WTC11 (cell line): ENCODE measurements at regions not wholly inside any gene's neighbourhood (a gene's known extent, or its start where the extent isn't known, plus 50 kb on each side); places are given as distances from the start of the nearest gene placed in this dataset.

ENCODE experiments used
- ATAC-seq: fragments of 200-7000 bp; cut with Tn5 transposase; 2 replicates; pipeline ENCODE4 v1.10.0; 2021; ENCODE audit warnings: mild to moderate bottlenecking, moderate library complexity
- CTCF ChIA-PET: fragments of 300-600 bp; sonication (Branson Sonifier 250); formaldehyde crosslinking; loops from one replicate; lab custom pipeline; 2021; ENCODE audit warnings: antibody characterized with exemption; lab: Charles Lee
- POLR2A ChIA-PET: fragments of 350-600 bp; sonication (Branson Sonifier 250); formaldehyde crosslinking; loops from one replicate; lab custom pipeline; 2021; ENCODE audit warnings: antibody characterized with exemption; lab: Charles Lee
- DNase-seq: peaks from one replicate; pipeline ENCODE4 v3.0.0; 2021; ENCODE audit warnings: low spot score
- H3K27ac Mint-ChIP-seq: 2 replicates; pipeline ENCODE4 v1.8.0; 2021; ENCODE audit warnings: mixed read lengths
- H3K27me3 Mint-ChIP-seq: 2 replicates; pipeline ENCODE4 v1.8.0; 2021; ENCODE audit warnings: low read depth, mild to moderate bottlenecking, moderate library complexity, mixed read lengths
- H3K36me3 Mint-ChIP-seq: 2 replicates; pipeline ENCODE4 v1.8.0; 2021; ENCODE audit warnings: mixed read lengths
- H3K4me1 Mint-ChIP-seq: 2 replicates; pipeline ENCODE4 v1.8.0; 2022; ENCODE audit warnings: mixed read lengths
- H3K4me3 Mint-ChIP-seq: 2 replicates; pipeline ENCODE4 v1.8.0; 2021; ENCODE audit warnings: mild to moderate bottlenecking, moderate library complexity, mixed read lengths
- H3K9me3 Mint-ChIP-seq: 2 replicates; pipeline ENCODE4 v1.8.0; 2021; ENCODE audit warnings: mixed read lengths
- CREM ChIP-seq: sonication (generic); formaldehyde crosslinking; IDR thresholded peaks from 2 replicates; pipeline ENCODE4 v1.8.1; 2022; ENCODE audit warnings: mild to moderate bottlenecking, missing genetic modification reagents, moderate library complexity
- ELF4 ChIP-seq: sonication (generic); formaldehyde crosslinking; IDR thresholded peaks from 2 replicates; pipeline ENCODE4 v1.8.1; 2022; ENCODE audit warnings: low read depth, mild to moderate bottlenecking, moderate library complexity, missing genetic modification reagents
- EMX1 ChIP-seq: fragments of 250-450 bp; sonication (Bioruptor Pico); IDR thresholded peaks from 2 replicates; pipeline ENCODE4 v1.8.0; 2021; ENCODE audit warnings: mild to moderate bottlenecking
- ESRRA ChIP-seq: sonication (generic); formaldehyde crosslinking; IDR thresholded peaks from 2 replicates; pipeline ENCODE4 v1.8.1; 2022; ENCODE audit warnings: mild to moderate bottlenecking, missing genetic modification reagents, borderline replicate concordance
- GTF2I ChIP-seq: fragments of 250-450 bp; sonication (Bioruptor Pico); conservative IDR thresholded peaks from 2 replicates; pipeline ENCODE4 v1.4.0; 2021; ENCODE audit warnings: mild to moderate bottlenecking
- KAT7 ChIP-seq: sonication (generic); formaldehyde crosslinking; IDR thresholded peaks from 2 replicates; pipeline ENCODE4 v1.8.1; 2023; ENCODE audit warnings: missing genetic modification reagents, mild to moderate bottlenecking, borderline replicate concordance
- NR3C1 ChIP-seq: sonication (generic); formaldehyde crosslinking; conservative IDR thresholded peaks from 2 replicates; pipeline ENCODE4 v1.8.1; 2023; ENCODE audit warnings: low read depth, mild to moderate bottlenecking, missing genetic modification reagents
- OVOL2 ChIP-seq: fragments of 250-450 bp; sonication (Bioruptor Pico); IDR thresholded peaks from 2 replicates; pipeline ENCODE4 v1.9.0; 2021; ENCODE audit warnings: mild to moderate bottlenecking, borderline replicate concordance
- PRRX2 ChIP-seq: fragments of 250-450 bp; sonication (Bioruptor Pico); IDR thresholded peaks from 2 replicates; pipeline ENCODE4 v1.8.0; 2021; ENCODE audit warnings: mild to moderate bottlenecking
- TCF7 ChIP-seq: sonication (generic); formaldehyde crosslinking; IDR thresholded peaks from 2 replicates; pipeline ENCODE4 v1.8.0; 2022; ENCODE audit warnings: mild to moderate bottlenecking, low read depth, missing genetic modification reagents, moderate library complexity
- TEAD4 ChIP-seq: sonication (generic); formaldehyde crosslinking; IDR thresholded peaks from 2 replicates; pipeline ENCODE4 v1.8.0; 2022; ENCODE audit warnings: mild to moderate bottlenecking, missing genetic modification reagents
- ZNF263 ChIP-seq: sonication (generic); formaldehyde crosslinking; IDR thresholded peaks from 2 replicates; pipeline ENCODE4 v1.8.1; 2022; ENCODE audit warnings: low read depth, mild to moderate bottlenecking, moderate library complexity, missing genetic modification reagents
- TF ChIP-seq, protein P1 (sequence below): sonication (generic); formaldehyde crosslinking; IDR thresholded peaks from 2 replicates; pipeline ENCODE4 v1.8.1; 2023; ENCODE audit warnings: mild to moderate bottlenecking, missing genetic modification reagents, moderate library complexity
- TF ChIP-seq, protein P2 (sequence below): sonication (generic); formaldehyde crosslinking; IDR thresholded peaks from 2 replicates; pipeline ENCODE4 v1.8.1; 2022; ENCODE audit warnings: missing genetic modification reagents, borderline replicate concordance
- TF ChIP-seq, protein P3 (sequence below): sonication (generic); formaldehyde crosslinking; IDR thresholded peaks from 2 replicates; pipeline ENCODE4 v1.8.1; 2023; ENCODE audit warnings: mild to moderate bottlenecking, moderate library complexity, missing genetic modification reagents
- TF ChIP-seq, protein P4 (sequence below): sonication (generic); formaldehyde crosslinking; IDR thresholded peaks from 2 replicates; pipeline ENCODE4 v1.8.1; 2023; ENCODE audit warnings: mild to moderate bottlenecking, missing genetic modification reagents, borderline replicate concordance
- TF ChIP-seq, protein P5 (sequence below): fragments of 250-450 bp; sonication (Bioruptor Pico); IDR thresholded peaks from 2 replicates; pipeline ENCODE4 v1.8.0; 2021; ENCODE audit warnings: mild to moderate bottlenecking
- TF ChIP-seq, protein P6 (sequence below): fragments of 250-450 bp; sonication (Bioruptor Pico); IDR thresholded peaks from 2 replicates; pipeline ENCODE4 v1.9.0; 2021; ENCODE audit warnings: mild to moderate bottlenecking
- TF ChIP-seq, protein P7 (sequence below): sonication (generic); formaldehyde crosslinking; IDR thresholded peaks from 2 replicates; pipeline ENCODE4 v1.8.0; 2022; ENCODE audit warnings: mild to moderate bottlenecking, missing genetic modification reagents

DNA sequence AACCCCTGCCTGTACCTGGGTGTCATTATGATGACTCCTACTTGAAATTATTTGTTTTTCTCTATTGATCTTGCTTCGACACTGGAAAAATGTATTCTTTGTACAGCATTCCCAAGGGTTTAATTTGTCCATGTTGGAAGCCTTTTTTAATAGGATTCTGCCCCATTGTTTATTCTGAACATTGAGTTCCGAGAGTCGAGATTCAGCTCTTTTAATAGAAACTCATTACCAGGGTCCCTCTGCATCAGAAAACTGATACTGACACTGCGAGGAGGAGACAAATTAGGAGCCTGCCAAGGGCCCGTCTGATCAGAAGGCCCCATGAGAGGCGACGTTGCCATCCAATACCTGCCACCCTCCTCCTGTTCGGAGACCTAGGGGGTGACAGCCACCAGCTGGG is 260.5 kb upstream of the ZMIZ1 start (continued):
- TF ChIP-seq, protein P1, sequence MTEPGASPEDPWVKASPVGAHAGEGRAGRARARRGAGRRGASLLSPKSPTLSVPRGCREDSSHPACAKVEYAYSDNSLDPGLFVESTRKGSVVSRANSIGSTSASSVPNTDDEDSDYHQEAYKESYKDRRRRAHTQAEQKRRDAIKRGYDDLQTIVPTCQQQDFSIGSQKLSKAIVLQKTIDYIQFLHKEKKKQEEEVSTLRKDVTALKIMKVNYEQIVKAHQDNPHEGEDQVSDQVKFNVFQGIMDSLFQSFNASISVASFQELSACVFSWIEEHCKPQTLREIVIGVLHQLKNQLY (CRISPR knock-in tag) = no peak
- TF ChIP-seq TCF7 (CRISPR knock-in tag) (no peak), CREM (CRISPR knock-in tag) (no peak), OVOL2 (no peak), GTF2I (CRISPR knock-in tag) (no peak)

DNA sequence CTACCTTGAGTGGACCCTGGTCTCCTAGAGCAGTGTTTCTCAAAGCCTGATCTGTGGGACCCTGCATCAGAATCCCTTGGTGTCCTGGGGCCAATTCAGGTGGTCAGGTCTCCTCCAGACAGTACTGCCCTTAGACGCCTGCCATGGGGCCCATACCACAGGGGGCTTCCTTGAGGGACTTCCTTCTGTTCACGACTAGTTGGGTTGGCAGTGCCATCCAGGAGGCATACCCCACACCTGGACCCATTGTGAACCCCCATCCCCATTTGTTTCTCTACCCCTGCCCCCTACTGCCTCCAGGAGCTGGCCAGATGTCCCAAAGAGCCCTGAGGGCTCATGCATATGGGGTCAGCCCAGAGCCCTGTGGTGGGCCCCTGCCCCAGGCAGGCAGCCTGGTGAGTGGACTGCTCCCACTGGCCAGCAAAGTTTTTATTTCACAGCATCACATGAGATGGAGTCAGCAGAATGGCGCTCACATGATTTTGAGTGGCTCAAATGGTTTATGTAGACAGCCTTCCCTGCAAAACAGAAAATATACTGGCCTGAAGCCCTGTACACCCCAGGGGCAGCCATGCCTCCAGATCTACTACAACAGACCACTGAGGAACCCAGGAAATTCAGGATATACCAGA is 259.9 kb upstream of the ZMIZ1 start:
- Mint-ChIP-seq H3K4me3 (no peak overlapping the region), H3K36me3 (no peaks in the 10 kb centered on the region), H3K27ac (no peak overlapping the region), H3K27me3 (peaks cover 7% of the 10 kb centered on the region; the same call in 1 of the 2 replicates), H3K9me3 (peaks cover 9% of the 10 kb centered on the region), H3K4me1 (no peaks in the 10 kb centered on the region)
- CTCF ChIA-PET = no interaction called here
- DNase-seq (no peak), ATAC-seq (no peak)
- POLR2A ChIA-PET = no interaction called here
- TF ChIP-seq, protein P2, sequence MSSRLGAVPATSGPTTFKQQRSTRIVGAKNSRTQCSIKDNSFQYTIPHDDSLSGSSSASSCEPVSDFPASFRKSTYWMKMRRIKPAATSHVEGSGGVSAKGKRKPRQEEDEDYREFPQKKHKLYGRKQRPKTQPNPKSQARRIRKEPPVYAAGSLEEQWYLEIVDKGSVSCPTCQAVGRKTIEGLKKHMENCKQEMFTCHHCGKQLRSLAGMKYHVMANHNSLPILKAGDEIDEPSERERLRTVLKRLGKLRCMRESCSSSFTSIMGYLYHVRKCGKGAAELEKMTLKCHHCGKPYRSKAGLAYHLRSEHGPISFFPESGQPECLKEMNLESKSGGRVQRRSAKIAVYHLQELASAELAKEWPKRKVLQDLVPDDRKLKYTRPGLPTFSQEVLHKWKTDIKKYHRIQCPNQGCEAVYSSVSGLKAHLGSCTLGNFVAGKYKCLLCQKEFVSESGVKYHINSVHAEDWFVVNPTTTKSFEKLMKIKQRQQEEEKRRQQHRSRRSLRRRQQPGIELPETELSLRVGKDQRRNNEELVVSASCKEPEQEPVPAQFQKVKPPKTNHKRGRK (CRISPR knock-in tag) = no peak
- TF ChIP-seq ZNF263 (CRISPR knock-in tag) = no peak

DNA sequence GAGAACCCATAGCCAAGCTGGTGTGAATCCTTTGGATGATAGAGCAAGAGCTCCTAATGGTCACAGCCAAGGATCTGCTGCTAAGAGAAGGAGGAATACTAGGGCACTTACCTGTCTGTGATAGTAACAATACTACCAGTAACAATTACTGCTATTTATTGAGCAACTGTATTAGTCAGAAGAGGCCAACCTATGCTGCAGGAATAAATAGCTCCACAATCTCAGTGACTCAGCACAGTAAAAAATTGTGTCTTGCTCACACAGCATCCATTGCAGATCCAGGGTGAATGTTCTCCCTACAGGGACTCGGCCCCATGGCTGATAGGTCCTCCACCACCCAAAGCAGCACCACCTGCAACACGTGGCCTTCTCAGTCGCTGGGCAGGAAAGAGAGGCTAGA is 257.6 kb upstream of the ZMIZ1 start:
- ATAC-seq = no peak
- ChIA-PET POLR2A (no interaction called here), CTCF (no interaction called here)
- H3K9me3 Mint-ChIP-seq = peaks cover 9% of the 10 kb centered on the region
- no peaks in the 10 kb centered on the region for H3K4me1 Mint-ChIP-seq
- H3K4me3 Mint-ChIP-seq = no peak overlapping the region
- H3K36me3 Mint-ChIP-seq = no peaks in the 10 kb centered on the region
- H3K27ac Mint-ChIP-seq = no peak overlapping the region
- H3K27me3 Mint-ChIP-seq = peaks cover 7% of the 10 kb centered on the region; the same call in 1 of the 2 replicates
- no peak for DNase-seq
- TF ChIP-seq ESRRA (CRISPR knock-in tag) (no peak), KAT7 (CRISPR knock-in tag) (no peak), ELF4 (no peak), GTF2I (CRISPR knock-in tag) (no peak), TEAD4 (no peak), EMX1 (CRISPR knock-in tag) (no peak), NR3C1 (no peak), PRRX2 (CRISPR knock-in tag) (no peak)
- TF ChIP-seq, protein P3, sequence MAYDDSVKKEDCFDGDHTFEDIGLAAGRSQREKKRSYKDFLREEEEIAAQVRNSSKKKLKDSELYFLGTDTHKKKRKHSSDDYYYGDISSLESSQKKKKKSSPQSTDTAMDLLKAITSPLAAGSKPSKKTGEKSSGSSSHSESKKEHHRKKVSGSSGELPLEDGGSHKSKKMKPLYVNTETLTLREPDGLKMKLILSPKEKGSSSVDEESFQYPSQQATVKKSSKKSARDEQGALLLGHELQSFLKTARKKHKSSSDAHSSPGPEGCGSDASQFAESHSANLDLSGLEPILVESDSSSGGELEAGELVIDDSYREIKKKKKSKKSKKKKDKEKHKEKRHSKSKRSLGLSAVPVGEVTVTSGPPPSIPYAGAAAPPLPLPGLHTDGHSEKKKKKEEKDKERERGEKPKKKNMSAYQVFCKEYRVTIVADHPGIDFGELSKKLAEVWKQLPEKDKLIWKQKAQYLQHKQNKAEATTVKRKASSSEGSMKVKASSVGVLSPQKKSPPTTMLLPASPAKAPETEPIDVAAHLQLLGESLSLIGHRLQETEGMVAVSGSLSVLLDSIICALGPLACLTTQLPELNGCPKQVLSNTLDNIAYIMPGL (CRISPR knock-in tag) = no peak
- TF ChIP-seq, protein P4, sequence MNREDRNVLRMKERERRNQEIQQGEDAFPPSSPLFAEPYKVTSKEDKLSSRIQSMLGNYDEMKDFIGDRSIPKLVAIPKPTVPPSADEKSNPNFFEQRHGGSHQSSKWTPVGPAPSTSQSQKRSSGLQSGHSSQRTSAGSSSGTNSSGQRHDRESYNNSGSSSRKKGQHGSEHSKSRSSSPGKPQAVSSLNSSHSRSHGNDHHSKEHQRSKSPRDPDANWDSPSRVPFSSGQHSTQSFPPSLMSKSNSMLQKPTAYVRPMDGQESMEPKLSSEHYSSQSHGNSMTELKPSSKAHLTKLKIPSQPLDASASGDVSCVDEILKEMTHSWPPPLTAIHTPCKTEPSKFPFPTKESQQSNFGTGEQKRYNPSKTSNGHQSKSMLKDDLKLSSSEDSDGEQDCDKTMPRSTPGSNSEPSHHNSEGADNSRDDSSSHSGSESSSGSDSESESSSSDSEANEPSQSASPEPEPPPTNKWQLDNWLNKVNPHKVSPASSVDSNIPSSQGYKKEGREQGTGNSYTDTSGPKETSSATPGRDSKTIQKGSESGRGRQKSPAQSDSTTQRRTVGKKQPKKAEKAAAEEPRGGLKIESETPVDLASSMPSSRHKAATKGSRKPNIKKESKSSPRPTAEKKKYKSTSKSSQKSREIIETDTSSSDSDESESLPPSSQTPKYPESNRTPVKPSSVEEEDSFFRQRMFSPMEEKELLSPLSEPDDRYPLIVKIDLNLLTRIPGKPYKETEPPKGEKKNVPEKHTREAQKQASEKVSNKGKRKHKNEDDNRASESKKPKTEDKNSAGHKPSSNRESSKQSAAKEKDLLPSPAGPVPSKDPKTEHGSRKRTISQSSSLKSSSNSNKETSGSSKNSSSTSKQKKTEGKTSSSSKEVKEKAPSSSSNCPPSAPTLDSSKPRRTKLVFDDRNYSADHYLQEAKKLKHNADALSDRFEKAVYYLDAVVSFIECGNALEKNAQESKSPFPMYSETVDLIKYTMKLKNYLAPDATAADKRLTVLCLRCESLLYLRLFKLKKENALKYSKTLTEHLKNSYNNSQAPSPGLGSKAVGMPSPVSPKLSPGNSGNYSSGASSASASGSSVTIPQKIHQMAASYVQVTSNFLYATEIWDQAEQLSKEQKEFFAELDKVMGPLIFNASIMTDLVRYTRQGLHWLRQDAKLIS = no peak
- TF ChIP-seq, protein P5, sequence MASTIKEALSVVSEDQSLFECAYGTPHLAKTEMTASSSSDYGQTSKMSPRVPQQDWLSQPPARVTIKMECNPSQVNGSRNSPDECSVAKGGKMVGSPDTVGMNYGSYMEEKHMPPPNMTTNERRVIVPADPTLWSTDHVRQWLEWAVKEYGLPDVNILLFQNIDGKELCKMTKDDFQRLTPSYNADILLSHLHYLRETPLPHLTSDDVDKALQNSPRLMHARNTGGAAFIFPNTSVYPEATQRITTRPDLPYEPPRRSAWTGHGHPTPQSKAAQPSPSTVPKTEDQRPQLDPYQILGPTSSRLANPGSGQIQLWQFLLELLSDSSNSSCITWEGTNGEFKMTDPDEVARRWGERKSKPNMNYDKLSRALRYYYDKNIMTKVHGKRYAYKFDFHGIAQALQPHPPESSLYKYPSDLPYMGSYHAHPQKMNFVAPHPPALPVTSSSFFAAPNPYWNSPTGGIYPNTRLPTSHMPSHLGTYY (CRISPR knock-in tag) = no peak
- TF ChIP-seq, protein P6, sequence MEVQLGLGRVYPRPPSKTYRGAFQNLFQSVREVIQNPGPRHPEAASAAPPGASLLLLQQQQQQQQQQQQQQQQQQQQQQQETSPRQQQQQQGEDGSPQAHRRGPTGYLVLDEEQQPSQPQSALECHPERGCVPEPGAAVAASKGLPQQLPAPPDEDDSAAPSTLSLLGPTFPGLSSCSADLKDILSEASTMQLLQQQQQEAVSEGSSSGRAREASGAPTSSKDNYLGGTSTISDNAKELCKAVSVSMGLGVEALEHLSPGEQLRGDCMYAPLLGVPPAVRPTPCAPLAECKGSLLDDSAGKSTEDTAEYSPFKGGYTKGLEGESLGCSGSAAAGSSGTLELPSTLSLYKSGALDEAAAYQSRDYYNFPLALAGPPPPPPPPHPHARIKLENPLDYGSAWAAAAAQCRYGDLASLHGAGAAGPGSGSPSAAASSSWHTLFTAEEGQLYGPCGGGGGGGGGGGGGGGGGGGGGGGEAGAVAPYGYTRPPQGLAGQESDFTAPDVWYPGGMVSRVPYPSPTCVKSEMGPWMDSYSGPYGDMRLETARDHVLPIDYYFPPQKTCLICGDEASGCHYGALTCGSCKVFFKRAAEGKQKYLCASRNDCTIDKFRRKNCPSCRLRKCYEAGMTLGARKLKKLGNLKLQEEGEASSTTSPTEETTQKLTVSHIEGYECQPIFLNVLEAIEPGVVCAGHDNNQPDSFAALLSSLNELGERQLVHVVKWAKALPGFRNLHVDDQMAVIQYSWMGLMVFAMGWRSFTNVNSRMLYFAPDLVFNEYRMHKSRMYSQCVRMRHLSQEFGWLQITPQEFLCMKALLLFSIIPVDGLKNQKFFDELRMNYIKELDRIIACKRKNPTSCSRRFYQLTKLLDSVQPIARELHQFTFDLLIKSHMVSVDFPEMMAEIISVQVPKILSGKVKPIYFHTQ (CRISPR knock-in tag) = no peak
- TF ChIP-seq, protein P7, sequence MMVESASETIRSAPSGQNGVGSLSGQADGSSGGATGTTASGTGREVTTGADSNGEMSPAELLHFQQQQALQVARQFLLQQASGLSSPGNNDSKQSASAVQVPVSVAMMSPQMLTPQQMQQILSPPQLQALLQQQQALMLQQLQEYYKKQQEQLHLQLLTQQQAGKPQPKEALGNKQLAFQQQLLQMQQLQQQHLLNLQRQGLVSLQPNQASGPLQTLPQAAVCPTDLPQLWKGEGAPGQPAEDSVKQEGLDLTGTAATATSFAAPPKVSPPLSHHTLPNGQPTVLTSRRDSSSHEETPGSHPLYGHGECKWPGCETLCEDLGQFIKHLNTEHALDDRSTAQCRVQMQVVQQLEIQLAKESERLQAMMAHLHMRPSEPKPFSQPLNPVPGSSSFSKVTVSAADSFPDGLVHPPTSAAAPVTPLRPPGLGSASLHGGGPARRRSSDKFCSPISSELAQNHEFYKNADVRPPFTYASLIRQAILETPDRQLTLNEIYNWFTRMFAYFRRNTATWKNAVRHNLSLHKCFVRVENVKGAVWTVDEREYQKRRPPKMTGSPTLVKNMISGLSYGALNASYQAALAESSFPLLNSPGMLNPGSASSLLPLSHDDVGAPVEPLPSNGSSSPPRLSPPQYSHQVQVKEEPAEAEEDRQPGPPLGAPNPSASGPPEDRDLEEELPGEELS (CRISPR knock-in tag) = no peak
